ENCODE measurements at regions not wholly inside any gene's neighbourhood (a gene's known extent, or its start where the extent isn't known, plus 50 kb on each side); places are given as distances from the start of the nearest gene placed in this dataset.
"Not testable (repeated sequence)": the region's sequence is repeated elsewhere in the genome, so short reads cannot be mapped to it uniquely, and the experiment has no call there.

GRCh38 chrX:7500386-7500785 lies 342.6 kb upstream of the VCX start:
- Mint-ChIP-seq H3K9me3 (ENCODE audit: unreplicated experiment) (no peaks in the 10 kb centered on the region), H3K4me1 (ENCODE audit: unreplicated experiment) (no peaks in the 10 kb centered on the region), H3K36me3 (ENCODE audit: low read depth, unreplicated experiment) (no peaks in the 10 kb centered on the region), H3K27ac (ENCODE audit: unreplicated experiment) (no peak overlapping the region), H3K4me3 (ENCODE audit: unreplicated experiment) (no peak overlapping the region), H3K27me3 (ENCODE audit: unreplicated experiment) (no peaks in the 10 kb centered on the region)
- no peak for DNase-seq (ENCODE audit: low spot score)
- no peak for TF ChIP-seq CTCF (IDR thresholded peaks at IDR 0.05; ENCODE audit: unreplicated experiment)

- no peak overlapping the region for H3K4me3 Mint-ChIP-seq (ENCODE audit: unreplicated experiment)
- H3K27me3 Mint-ChIP-seq (ENCODE audit: unreplicated experiment): no peaks in the 10 kb centered on the region
Observed at GRCh38 chrX:7486505-7486904, 338.6 kb upstream of the PUDP start.

GRCh38 chrX:7485061-7485460 lies 337.1 kb upstream of the PUDP start:
- Mint-ChIP-seq H3K36me3 (ENCODE audit: low read depth, unreplicated experiment) (no peaks in the 10 kb centered on the region), H3K4me3 (ENCODE audit: unreplicated experiment) (no peak overlapping the region), H3K27ac (ENCODE audit: unreplicated experiment) (no peak overlapping the region), H3K9me3 (ENCODE audit: unreplicated experiment) (no peaks in the 10 kb centered on the region), H3K27me3 (ENCODE audit: unreplicated experiment) (no peaks in the 10 kb centered on the region), H3K4me1 (ENCODE audit: unreplicated experiment) (no peaks in the 10 kb centered on the region)
- no peak for TF ChIP-seq CTCF (IDR thresholded peaks at IDR 0.05; ENCODE audit: unreplicated experiment)
- no peak for DNase-seq (ENCODE audit: low spot score)

More at GRCh38 chrX:7486505-7486904, 338.6 kb upstream of the PUDP start:
- Mint-ChIP-seq H3K9me3 (ENCODE audit: unreplicated experiment) (no peaks in the 10 kb centered on the region), H3K4me1 (ENCODE audit: unreplicated experiment) (no peaks in the 10 kb centered on the region), H3K36me3 (ENCODE audit: low read depth, unreplicated experiment) (no peaks in the 10 kb centered on the region), H3K27ac (ENCODE audit: unreplicated experiment) (no peak overlapping the region)
- no peak for TF ChIP-seq CTCF (IDR thresholded peaks at IDR 0.05; ENCODE audit: unreplicated experiment)
- no peak for DNase-seq (ENCODE audit: low spot score)

- no peaks in the 10 kb centered on the region for H3K9me3 Mint-ChIP-seq (ENCODE audit: unreplicated experiment)
- no peak for TF ChIP-seq CTCF (IDR thresholded peaks at IDR 0.05; ENCODE audit: unreplicated experiment)
- H3K27me3 Mint-ChIP-seq (ENCODE audit: unreplicated experiment): no peaks in the 10 kb centered on the region
- no peaks in the 10 kb centered on the region for H3K4me1 Mint-ChIP-seq (ENCODE audit: unreplicated experiment)
- no peaks in the 10 kb centered on the region for H3K36me3 Mint-ChIP-seq (ENCODE audit: low read depth, unreplicated experiment)
- no peak overlapping the region for H3K27ac Mint-ChIP-seq (ENCODE audit: unreplicated experiment)
- H3K4me3 Mint-ChIP-seq (ENCODE audit: unreplicated experiment): no peak overlapping the region
- no peak for DNase-seq (ENCODE audit: low spot score)
Observed at GRCh38 chrX:7480721-7481120, 332.8 kb upstream of the PUDP start.

GRCh38 chrX:7462110-7462509 lies 314.2 kb upstream of the PUDP start:
- no peak for DNase-seq (ENCODE audit: low spot score)
- TF ChIP-seq CTCF (IDR thresholded peaks at IDR 0.05; ENCODE audit: unreplicated experiment): no peak
- Mint-ChIP-seq H3K9me3 (ENCODE audit: unreplicated experiment) (no peaks in the 10 kb centered on the region), H3K4me3 (ENCODE audit: unreplicated experiment) (no peak overlapping the region), H3K27me3 (ENCODE audit: unreplicated experiment) (no peaks in the 10 kb centered on the region), H3K36me3 (ENCODE audit: low read depth, unreplicated experiment) (no peaks in the 10 kb centered on the region), H3K27ac (ENCODE audit: unreplicated experiment) (no peak overlapping the region), H3K4me1 (ENCODE audit: unreplicated experiment) (no peaks in the 10 kb centered on the region)

GRCh38 chrX:7461051-7461450 lies 313.1 kb upstream of the PUDP start:
- not testable (repeated sequence) for H3K36me3 Mint-ChIP-seq (ENCODE audit: low read depth, unreplicated experiment); H3K27ac Mint-ChIP-seq (ENCODE audit: unreplicated experiment); H3K27me3 Mint-ChIP-seq (ENCODE audit: unreplicated experiment); H3K9me3 Mint-ChIP-seq (ENCODE audit: unreplicated experiment); DNase-seq (ENCODE audit: low spot score); H3K4me1 Mint-ChIP-seq (ENCODE audit: unreplicated experiment); H3K4me3 Mint-ChIP-seq (ENCODE audit: unreplicated experiment)

Measured in endothelial cell (in vitro differentiated cells).